ENCODE measurements at regions not wholly inside any gene's neighbourhood (a gene's known extent, or its start where the extent isn't known, plus 50 kb on each side); places are given as distances from the start of the nearest gene placed in this dataset.

DNA sequence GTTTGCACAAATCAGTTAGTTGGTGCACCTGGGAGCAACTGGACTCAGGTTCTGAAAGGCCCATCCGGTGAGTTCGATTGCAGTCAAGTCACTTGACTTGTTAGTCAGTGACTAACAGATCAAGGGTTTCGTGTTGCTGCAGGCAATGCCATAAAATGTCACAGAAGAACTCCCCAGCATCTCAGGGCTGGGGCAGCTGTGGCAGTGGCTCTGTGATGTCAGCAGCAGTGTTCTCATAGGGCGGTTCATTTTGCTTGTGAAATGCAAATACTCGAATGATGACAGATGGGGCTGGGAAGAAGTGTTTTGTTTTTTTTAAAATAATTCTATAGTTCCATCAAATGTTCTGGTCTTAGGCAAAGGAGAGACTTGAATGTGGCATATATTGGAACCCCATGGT is 287.8 kb downstream of the LMX1A start:
- TF ChIP-seq, protein P1, sequence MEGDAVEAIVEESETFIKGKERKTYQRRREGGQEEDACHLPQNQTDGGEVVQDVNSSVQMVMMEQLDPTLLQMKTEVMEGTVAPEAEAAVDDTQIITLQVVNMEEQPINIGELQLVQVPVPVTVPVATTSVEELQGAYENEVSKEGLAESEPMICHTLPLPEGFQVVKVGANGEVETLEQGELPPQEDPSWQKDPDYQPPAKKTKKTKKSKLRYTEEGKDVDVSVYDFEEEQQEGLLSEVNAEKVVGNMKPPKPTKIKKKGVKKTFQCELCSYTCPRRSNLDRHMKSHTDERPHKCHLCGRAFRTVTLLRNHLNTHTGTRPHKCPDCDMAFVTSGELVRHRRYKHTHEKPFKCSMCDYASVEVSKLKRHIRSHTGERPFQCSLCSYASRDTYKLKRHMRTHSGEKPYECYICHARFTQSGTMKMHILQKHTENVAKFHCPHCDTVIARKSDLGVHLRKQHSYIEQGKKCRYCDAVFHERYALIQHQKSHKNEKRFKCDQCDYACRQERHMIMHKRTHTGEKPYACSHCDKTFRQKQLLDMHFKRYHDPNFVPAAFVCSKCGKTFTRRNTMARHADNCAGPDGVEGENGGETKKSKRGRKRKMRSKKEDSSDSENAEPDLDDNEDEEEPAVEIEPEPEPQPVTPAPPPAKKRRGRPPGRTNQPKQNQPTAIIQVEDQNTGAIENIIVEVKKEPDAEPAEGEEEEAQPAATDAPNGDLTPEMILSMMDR (IDR thresholded peaks at IDR 0.05), result no peak
- no peak for TF ChIP-seq POLR2AphosphoS5 (IDR thresholded peaks at IDR 0.05; ENCODE audit: insufficient read depth in 1 of 2, low read depth in 1 of 2)
